Peyer's patch (tissue), 4 donors: ENCODE measurements at regions not wholly inside any gene's neighbourhood (a gene's known extent, or its start where the extent isn't known, plus 50 kb on each side); places are given as distances from the start of the nearest gene placed in this dataset.

Experiments used
- CTCF ChIP-seq, 6 experiments: fragments of 450-650 bp in 4 of 6; fragments of 200-600 bp in 2 of 6; sonication (generic) in 1 of 6; IDR thresholded peaks; one replicate each; pipeline ENCODE4 v1.5.1; 2017 to 2019; ENCODE audit warnings: antibody characterized with exemption in 6 of 6, mild to moderate bottlenecking in 3 of 6, moderate library complexity in 1 of 6
- POLR2A ChIP-seq, 2 donors: fragments of 450-650 bp; IDR thresholded peaks; one replicate each; pipeline ENCODE4 v1.5.1; 2017; ENCODE audit warnings: antibody characterized with exemption in 2 of 2, mild to moderate bottlenecking in 2 of 2, moderate library complexity in 2 of 2

- TF ChIP-seq CTCF (IDR thresholded peaks at IDR 0.05): no peak
- no peak for TF ChIP-seq POLR2A (IDR thresholded peaks at IDR 0.05)
Measured at GRCh38 chr5:98461485-98461884, 312.0 kb upstream of the RGMB start.
